ENCODE measurements at regions not wholly inside any gene's neighbourhood (a gene's known extent, or its start where the extent isn't known, plus 50 kb on each side); places are given as distances from the start of the nearest gene placed in this dataset.
"Not testable (repeated sequence)": the region's sequence is repeated elsewhere in the genome, so short reads cannot be mapped to it uniquely, and the experiment has no call there.

DNA sequence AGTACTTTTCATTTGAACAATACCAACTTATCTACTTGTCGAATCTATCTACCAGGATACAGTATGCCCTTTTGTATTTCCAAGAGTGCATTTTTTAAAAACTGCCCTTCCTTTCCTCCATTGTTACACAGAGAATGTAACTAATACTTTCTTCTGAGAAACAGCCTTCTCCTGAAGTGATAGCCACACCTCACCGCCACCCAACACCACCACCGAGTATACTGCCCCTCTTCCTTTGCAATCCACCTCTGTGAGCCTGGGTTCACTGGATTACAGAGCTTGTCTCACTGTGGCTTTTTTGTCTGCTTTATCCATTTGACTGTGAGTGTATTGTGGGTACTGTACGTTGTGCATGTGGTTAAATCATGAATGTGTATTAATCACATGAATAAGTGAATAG is 305.4 kb downstream of the KLF12 start:
- Mint-ChIP-seq H3K27ac (no peak overlapping the region), H3K4me3 (no peak overlapping the region), H3K9me3 (no peaks in the 10 kb centered on the region), H3K4me1 (ENCODE audit: low read depth) (no peaks in the 10 kb centered on the region), H3K27me3 (no peaks in the 10 kb centered on the region), H3K36me3 (ENCODE audit: low read depth) (no peaks in the 10 kb centered on the region)
- intact Hi-C loops (cut with micrococcal nuclease) = no loop called here

DNA sequence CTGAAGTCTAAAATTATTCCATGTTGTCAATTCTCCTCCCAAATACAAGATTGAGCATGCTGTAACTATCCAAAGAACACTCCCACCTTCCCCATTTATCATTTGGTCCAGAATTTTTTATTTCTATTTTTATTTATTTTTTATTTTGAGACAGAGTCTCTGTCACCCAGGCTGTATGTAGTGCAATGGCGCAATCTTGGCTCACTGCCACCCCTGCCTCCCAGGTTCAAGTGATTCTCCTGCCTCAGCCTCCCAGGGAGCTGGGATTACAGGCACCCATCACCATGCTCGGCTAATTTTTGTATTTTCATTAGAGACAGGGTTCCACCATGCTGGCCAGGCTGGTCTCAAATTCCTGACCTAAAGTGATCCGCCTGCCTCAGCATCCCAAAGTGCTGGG is 306.8 kb downstream of the KLF12 start:
- no peak overlapping the region for H3K4me3 Mint-ChIP-seq
- no peaks in the 10 kb centered on the region for H3K27me3 Mint-ChIP-seq

DNA sequence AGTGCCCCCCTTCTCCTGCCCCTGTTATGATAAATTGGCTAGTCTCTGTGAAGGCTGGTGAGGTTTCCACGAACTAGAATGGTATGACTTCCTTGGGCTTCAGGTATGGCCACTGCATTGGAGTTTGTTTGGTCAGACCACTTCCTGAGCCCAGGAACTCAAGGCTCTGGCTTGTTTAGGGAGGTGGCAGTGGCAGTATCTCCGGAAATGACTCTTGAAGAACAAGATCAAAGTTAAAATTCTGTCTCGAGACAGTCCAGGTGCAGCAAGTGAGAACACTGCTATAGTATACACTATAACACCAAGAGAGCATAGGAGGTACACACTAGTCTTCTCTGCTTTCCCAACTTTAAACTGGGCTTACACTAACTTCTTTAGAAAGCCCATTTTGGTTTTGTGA is 309.1 kb downstream of the KLF12 start:
- Mint-ChIP-seq H3K36me3 (ENCODE audit: low read depth) (no peaks in the 10 kb centered on the region), H3K9me3 (no peaks in the 10 kb centered on the region), H3K4me1 (ENCODE audit: low read depth) (no peaks in the 10 kb centered on the region), H3K4me3 (no peak overlapping the region), H3K27ac (no peak overlapping the region), H3K27me3 (no peaks in the 10 kb centered on the region)
- intact Hi-C loops (cut with micrococcal nuclease) = no loop called here

More for the DNA sequence above, 306.8 kb downstream of the KLF12 start:
- H3K27ac Mint-ChIP-seq = no peak overlapping the region
- H3K36me3 Mint-ChIP-seq (ENCODE audit: low read depth) = no peaks in the 10 kb centered on the region
- no peaks in the 10 kb centered on the region for H3K9me3 Mint-ChIP-seq
- intact Hi-C loops (cut with micrococcal nuclease) = no loop called here
- no peaks in the 10 kb centered on the region for H3K4me1 Mint-ChIP-seq (ENCODE audit: low read depth)

DNA sequence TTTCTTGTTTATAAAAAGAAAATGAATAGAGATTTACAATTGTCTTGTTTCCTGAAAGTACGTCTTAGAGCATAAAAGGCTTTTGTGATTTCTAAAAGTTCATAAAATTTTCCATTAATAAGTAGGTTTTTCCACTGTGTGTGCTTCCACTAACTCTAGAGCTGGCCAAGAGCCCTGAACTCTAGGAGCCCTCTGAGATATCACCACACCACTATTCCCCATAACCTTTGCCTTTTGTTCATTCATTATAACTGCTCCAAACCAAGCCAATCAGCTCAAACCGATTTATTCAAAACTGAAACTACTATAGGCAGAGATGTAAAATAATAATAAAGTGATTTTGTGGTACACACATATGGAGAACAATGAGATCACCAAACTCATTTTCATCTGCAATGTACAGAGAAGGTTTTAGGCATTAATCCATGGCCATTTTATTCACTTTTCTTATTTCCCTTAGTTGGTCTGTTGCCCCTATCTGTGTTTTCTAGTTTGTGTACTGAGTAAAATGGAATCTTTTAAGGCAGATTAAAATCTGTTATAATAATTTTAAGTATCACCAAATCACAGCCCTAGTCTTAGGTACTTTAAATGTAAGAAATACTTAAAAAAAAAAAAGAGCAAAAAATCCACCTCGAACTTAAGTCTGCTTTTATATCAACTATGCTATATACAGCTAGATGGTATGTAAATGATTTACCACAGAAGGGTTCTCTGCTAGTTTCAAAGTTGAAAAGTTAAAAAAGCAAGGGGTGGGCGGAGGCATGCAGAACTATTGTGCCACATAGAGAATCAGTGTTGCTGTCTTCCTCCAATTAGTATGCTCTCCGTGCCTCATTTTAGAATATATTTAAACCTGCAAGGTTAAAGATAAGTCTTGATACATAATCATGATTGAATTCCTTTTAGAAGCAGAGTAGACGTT is 311.3 kb downstream of the KLF12 start:
- Mint-ChIP-seq H3K4me1 (ENCODE audit: low read depth) (no peaks in the 10 kb centered on the region), H3K36me3 (ENCODE audit: low read depth) (no peaks in the 10 kb centered on the region), H3K4me3 (no peak overlapping the region), H3K27me3 (no peaks in the 10 kb centered on the region), H3K9me3 (no peaks in the 10 kb centered on the region), H3K27ac (no peak overlapping the region)
- intact Hi-C loops (cut with micrococcal nuclease) = no loop called here

DNA sequence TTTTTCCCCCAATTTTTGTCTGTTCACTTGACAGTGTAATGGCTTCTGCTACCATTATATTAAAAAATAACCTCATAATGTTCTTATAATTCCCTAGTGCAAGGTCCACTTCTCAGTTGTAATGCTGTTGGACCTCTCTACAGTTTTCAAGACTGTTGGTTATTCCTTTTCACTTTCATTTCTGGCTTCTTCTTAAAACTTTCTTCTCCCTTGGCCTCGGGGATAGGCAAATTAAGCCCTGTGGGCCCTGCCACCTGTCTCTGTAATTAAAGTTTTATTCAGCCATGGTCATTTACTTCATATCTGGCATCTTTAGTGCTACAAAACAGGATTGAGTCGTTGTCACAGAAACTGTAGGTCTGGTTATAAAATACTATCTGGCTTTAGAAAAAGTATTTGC is 313.5 kb downstream of the KLF12 start:
- intact Hi-C loops (cut with micrococcal nuclease) = no loop called here
- no peaks in the 10 kb centered on the region for H3K9me3 Mint-ChIP-seq
- no peaks in the 10 kb centered on the region for H3K27me3 Mint-ChIP-seq
- H3K27ac Mint-ChIP-seq = no peak overlapping the region
- no peaks in the 10 kb centered on the region for H3K4me1 Mint-ChIP-seq (ENCODE audit: low read depth)
- H3K36me3 Mint-ChIP-seq (ENCODE audit: low read depth) = no peaks in the 10 kb centered on the region
- H3K4me3 Mint-ChIP-seq = no peak overlapping the region

DNA sequence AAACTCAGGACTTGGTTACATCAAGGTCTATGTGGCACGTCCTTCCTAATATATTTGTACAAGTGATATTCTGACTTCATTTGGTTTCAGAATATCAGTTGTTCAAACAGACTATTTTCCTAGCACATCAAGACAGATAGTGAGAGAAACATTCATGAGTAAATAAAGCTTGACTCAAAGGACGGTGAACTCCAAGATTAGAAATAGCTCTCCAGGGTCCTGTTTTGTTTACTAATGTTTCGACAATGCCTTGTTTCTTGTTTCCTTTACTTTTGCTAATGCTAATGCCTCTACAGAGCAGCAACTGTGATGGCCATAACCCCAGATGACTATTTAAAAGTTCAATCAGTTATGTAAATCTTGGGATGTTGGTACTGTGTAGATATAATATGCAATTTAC is 313.9 kb downstream of the KLF12 start:
- Mint-ChIP-seq H3K36me3 (ENCODE audit: low read depth) (no peaks in the 10 kb centered on the region), H3K4me3 (no peak overlapping the region), H3K27ac (no peak overlapping the region), H3K9me3 (no peaks in the 10 kb centered on the region), H3K27me3 (no peaks in the 10 kb centered on the region), H3K4me1 (ENCODE audit: low read depth) (no peaks in the 10 kb centered on the region)
- intact Hi-C loops (cut with micrococcal nuclease) = no loop called here

DNA sequence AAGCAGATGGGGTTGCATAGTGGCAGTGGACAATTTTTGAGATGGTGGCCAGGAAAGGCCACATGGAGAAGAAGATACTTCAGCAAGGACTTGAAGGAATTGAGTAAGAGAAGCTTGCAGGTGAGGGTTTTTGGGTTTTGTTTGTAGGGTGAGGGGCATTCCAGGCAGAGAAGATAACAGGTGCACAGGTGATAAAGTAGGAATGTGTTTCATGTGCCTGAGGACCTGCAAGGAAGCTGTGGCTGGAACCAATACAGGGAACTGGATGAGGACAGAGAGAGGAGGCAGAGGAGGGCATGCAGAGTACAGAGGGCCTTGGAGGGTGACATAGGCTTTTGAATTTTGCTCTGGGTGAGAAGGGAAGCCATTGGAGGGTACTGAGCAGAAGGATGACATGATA is 314.5 kb downstream of the KLF12 start:
- H3K36me3 Mint-ChIP-seq (ENCODE audit: low read depth) = no peaks in the 10 kb centered on the region
- intact Hi-C loops (cut with micrococcal nuclease) = no loop called here
- no peak overlapping the region for H3K4me3 Mint-ChIP-seq
- H3K27ac Mint-ChIP-seq = no peak overlapping the region
- H3K4me1 Mint-ChIP-seq (ENCODE audit: low read depth) = no peaks in the 10 kb centered on the region
- no peaks in the 10 kb centered on the region for H3K27me3 Mint-ChIP-seq
- no peaks in the 10 kb centered on the region for H3K9me3 Mint-ChIP-seq

DNA sequence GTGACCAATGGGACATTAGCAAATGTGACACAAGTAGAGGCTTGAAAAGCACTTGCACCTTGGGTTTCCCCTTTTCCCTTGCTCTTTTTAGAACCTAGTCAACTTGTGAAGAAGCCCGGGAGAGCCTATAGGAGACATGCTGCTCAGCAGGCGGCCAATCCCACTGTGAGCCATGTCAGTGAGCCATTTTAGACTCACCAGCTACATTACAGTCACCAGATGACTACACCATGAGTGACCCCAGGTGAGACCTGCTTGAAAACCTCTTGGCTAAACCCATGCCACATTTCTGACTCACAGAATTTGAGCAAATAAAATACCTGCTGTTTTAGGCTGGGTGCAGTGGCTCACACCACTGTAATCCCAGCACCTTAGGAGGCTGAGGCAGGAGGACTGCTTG is 317.5 kb downstream of the KLF12 start:
- Mint-ChIP-seq H3K4me1 (ENCODE audit: low read depth) (no peaks in the 10 kb centered on the region), H3K4me3 (no peak overlapping the region), H3K9me3 (no peaks in the 10 kb centered on the region), H3K27me3 (no peaks in the 10 kb centered on the region), H3K36me3 (ENCODE audit: low read depth) (no peaks in the 10 kb centered on the region), H3K27ac (no peak overlapping the region)
- intact Hi-C loops (cut with micrococcal nuclease) = no loop called here

DNA sequence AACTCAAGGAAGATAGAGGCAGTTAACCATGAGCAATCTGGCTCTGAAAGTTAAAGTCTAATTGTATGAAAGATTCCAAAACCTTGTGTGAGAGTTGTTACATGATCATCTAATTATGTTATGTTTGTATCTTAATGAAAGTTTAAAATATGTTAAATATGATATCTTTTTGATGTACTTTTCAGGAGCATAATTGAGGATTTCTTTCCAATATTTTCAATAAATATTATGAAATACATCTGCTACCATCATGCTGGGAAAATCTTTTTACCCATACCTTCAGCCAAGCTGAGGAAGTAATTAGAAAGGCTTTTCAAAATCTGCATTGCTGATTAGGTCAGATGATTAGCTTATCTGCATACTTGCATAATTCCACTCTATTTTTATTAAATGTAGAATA is 318.4 kb downstream of the KLF12 start:
- Mint-ChIP-seq H3K27me3 (no peaks in the 10 kb centered on the region), H3K27ac (no peak overlapping the region), H3K4me1 (ENCODE audit: low read depth) (no peaks in the 10 kb centered on the region), H3K36me3 (ENCODE audit: low read depth) (no peaks in the 10 kb centered on the region), H3K9me3 (no peaks in the 10 kb centered on the region), H3K4me3 (no peak overlapping the region)
- intact Hi-C loops (cut with micrococcal nuclease) = no loop called here

DNA sequence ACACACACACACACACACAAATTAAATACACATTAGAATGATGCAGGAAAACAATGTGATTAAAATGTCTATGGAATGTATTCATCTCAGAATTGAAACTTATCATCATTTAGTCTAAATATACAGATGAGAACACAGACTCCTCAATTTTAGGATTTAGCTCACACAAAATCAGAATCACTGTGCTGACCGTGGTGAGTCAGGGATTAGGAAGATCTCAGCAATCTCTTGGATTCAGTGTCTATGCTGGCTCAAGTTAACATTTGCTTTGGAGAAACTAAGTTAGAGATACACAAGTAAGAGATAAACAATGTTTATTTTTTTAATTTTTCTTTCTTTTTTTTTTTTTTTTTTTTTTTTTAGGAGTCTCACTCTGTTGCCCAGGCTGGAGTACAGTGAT is 323.6 kb downstream of the KLF12 start:
- Mint-ChIP-seq H3K27me3 (no peaks in the 10 kb centered on the region), H3K9me3 (no peaks in the 10 kb centered on the region), H3K4me1 (ENCODE audit: low read depth) (no peaks in the 10 kb centered on the region), H3K36me3 (ENCODE audit: low read depth) (no peaks in the 10 kb centered on the region), H3K27ac (no peak overlapping the region), H3K4me3 (no peak overlapping the region)
- intact Hi-C loops (cut with micrococcal nuclease) = no loop called here

DNA sequence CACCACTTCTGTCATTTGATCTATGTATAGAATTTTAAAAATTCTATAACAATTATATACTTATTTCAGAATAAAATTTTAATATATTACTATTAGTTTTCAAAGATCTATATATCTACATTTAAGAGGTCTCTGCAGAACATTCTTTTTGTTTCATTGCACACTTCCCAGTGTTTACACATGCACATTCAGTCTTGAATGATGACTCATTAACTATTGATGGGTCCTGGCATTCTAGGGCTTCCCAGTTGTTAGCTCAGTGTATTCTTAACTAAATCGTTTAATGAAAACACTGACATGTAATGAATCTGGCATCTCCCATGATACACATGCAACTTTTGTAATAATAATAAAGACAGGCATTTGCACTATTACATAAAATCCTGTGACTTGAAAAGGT is 324.6 kb downstream of the KLF12 start:
- Mint-ChIP-seq H3K9me3 (no peaks in the 10 kb centered on the region), H3K4me1 (ENCODE audit: low read depth) (no peaks in the 10 kb centered on the region), H3K27me3 (no peaks in the 10 kb centered on the region), H3K4me3 (no peak overlapping the region), H3K27ac (no peak overlapping the region), H3K36me3 (ENCODE audit: low read depth) (no peaks in the 10 kb centered on the region)
- intact Hi-C loops (cut with micrococcal nuclease) = no loop called here

DNA sequence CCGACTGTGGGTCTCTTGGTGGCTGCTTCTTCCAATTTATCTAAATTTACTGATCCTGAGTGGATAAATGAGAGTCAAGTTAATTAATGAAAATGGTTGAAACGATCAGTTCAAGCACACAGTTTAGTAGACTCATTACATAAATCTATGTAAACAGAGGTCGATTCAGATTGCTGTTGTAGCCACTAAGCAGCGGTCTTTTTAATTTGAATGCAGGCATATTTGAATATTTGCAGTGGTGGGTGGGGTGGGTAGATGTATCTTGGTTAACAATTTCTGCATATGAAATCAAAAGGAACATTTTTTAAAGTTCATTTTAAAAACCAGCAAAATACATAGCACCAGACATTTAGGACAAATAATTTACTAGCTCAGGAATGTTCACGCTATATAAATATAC is 325.9 kb downstream of the KLF12 start:
- Mint-ChIP-seq H3K36me3 (ENCODE audit: low read depth) (no peaks in the 10 kb centered on the region), H3K9me3 (no peaks in the 10 kb centered on the region), H3K4me1 (ENCODE audit: low read depth) (no peaks in the 10 kb centered on the region), H3K4me3 (no peak overlapping the region), H3K27ac (no peak overlapping the region), H3K27me3 (no peaks in the 10 kb centered on the region)
- intact Hi-C loops (cut with micrococcal nuclease) = no loop called here

DNA sequence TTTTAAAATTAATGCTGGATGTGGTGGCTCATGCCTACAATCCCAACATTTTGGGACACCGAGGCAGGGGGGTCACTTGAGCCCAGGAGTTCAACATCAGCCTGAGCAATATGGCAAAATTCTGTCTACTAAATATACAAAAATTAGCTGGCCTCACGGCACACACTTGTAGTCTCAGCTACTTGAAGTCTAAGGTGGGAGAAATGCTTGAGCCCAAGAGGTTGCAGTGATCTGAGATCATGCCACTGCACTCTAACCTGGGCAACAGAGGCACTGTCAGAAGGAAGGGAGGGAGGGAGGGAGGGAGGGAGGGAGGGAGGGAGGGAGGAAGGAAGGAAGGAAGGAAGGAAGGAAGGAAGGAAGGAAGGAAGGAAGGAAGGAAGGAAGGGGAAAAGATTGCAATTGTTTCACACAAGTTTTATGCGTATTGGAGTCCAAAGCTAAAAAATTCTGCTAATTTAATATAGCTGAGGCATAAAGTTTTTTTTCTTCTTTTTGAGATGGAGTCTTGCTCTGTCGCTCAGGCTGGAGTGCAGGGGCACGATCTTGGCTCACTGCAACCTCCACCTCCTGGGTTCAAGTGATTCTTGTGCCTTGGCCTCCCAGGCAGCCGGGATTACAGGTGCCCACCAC is 328.8 kb downstream of the KLF12 start:
- H3K4me3 Mint-ChIP-seq; H3K27ac Mint-ChIP-seq; H3K36me3 Mint-ChIP-seq (ENCODE audit: low read depth); H3K27me3 Mint-ChIP-seq; H3K4me1 Mint-ChIP-seq (ENCODE audit: low read depth); intact Hi-C loops (cut with micrococcal nuclease); H3K9me3 Mint-ChIP-seq: not testable (repeated sequence)

DNA sequence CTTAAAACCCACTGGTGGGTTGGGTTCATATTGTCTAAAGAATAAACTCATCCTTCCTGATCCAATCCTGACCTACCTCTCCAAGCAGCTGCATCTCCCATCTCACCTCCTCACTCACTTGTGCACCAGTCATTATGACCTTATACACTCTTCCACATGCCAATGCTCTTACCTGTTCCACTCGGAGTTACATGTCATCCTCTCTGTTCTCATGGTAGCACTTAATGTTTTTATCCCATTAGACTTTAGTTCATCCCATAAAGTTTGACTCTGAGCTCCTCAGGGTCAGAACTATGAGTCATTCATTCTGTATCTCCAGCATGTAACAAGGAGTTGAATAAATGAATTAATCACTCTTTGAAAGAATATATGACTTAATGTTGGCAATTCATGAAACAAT is 330.2 kb downstream of the KLF12 start:
- H3K36me3 Mint-ChIP-seq (ENCODE audit: low read depth) = no peaks in the 10 kb centered on the region
- H3K4me3 Mint-ChIP-seq = no peak overlapping the region
- intact Hi-C loops (cut with micrococcal nuclease) = no loop called here
- no peaks in the 10 kb centered on the region for H3K27me3 Mint-ChIP-seq
- no peak overlapping the region for H3K27ac Mint-ChIP-seq
- H3K9me3 Mint-ChIP-seq = no peaks in the 10 kb centered on the region
- H3K4me1 Mint-ChIP-seq (ENCODE audit: low read depth) = no peaks in the 10 kb centered on the region

DNA sequence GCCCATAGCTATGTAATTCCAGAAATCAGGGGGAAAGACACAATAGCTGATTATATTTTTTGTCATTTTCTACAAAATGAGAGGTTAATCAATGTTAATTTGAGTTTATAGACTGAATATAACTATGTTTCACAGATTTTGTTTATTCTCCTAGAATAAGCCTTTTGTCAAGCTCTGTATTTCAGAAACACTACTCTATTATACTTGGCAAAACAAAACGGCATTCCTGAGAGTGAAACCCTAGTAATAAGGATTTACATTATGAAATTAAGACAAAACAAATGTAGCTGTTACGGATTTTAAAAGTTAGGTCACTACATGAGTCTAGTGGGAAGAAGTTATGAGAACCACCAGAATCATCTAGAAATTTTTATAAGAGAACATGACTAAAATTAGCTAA is 334.2 kb downstream of the KLF12 start:
- Mint-ChIP-seq H3K9me3 (peaks cover 6% of the 10 kb centered on the region), H3K4me1 (ENCODE audit: low read depth) (no peaks in the 10 kb centered on the region), H3K27me3 (no peaks in the 10 kb centered on the region), H3K4me3 (no peak overlapping the region), H3K27ac (no peak overlapping the region), H3K36me3 (ENCODE audit: low read depth) (no peaks in the 10 kb centered on the region)
- intact Hi-C loops (cut with micrococcal nuclease) = no loop called here

All from dendritic cell treated with granulocyte-macrophage colony-stimulating factor and Interleukin-4, amounts not matched to agents 40 ng/mL and 50 ng/mL, for 4 days (primary cell).